Neural progenitor cell (in vitro differentiated cells): ENCODE measurements at regions not wholly inside any gene's neighbourhood (a gene's known extent, or its start where the extent isn't known, plus 50 kb on each side); places are given as distances from the start of the nearest gene placed in this dataset.

Source experiments
- CTCF ChIP-seq: fragments of 200-600 bp; sonication (generic); IDR thresholded peaks from 2 replicates; pipeline ENCODE4 v1.5.1; 2017; ENCODE audit warnings: antibody characterized with exemption, mild to moderate bottlenecking
- EZH2phosphoT487 ChIP-seq: fragments of 200-600 bp; sonication (generic); IDR thresholded peaks from 2 replicates; pipeline ENCODE4 v1.6.1; 2017; ENCODE audit warnings: antibody characterized with exemption

DNA sequence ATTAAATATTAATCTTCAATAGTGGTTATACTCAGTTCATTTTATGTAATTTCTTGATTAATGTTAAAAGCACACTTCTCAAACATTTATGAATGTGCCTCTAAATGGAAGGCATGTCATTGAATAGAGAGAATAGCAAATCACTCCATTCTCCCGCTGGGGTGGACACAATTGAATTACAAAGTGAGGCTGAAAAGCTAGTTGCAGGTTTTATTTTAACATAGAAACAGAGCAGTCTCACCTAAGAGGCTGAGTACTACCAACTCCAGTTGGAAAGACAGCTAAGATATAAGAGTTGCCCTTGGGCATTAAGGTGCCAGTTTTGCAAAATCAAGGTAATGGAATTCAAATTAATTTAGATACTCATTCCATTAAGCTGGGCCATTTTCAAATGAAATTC is 147.2 kb downstream of the PCSK1 start:
- TF ChIP-seq EZH2phosphoT487 (no peak), CTCF (no peak)
